Ectodermal cell (in vitro differentiated cells): ENCODE measurements at regions not wholly inside any gene's neighbourhood (a gene's known extent, or its start where the extent isn't known, plus 50 kb on each side); places are given as distances from the start of the nearest gene placed in this dataset.

Experiments used
- H3K27ac ChIP-seq: 2 replicates; pipeline ENCODE4 v1.7.0; 2013; ENCODE audit warnings: mild to moderate bottlenecking, low read depth, low read length; ENCODE audit not compliant: insufficient read depth, poor library complexity, severe bottlenecking
- H3K27me3 ChIP-seq: 2 replicates; pipeline ENCODE4 v1.7.0; 2013; ENCODE audit warnings: mild to moderate bottlenecking, low read length; ENCODE audit not compliant: insufficient read depth, control insufficient read depth, poor library complexity, severe bottlenecking
- H3K36me3 ChIP-seq: one replicate; pipeline ENCODE4 v1.7.0; 2013; ENCODE audit warnings: low read length; ENCODE audit not compliant: control insufficient read depth, insufficient read depth
- H3K4me1 ChIP-seq: one replicate; pipeline ENCODE4 v1.7.0; 2013; ENCODE audit warnings: low read length; ENCODE audit not compliant: control insufficient read depth, insufficient read depth
- H3K4me3 ChIP-seq: 2 replicates; pipeline ENCODE4 v1.7.0; 2013; ENCODE audit warnings: low read depth, low read length, control low read depth; ENCODE audit not compliant: insufficient read depth
- H3K9me3 ChIP-seq: 2 replicates; pipeline ENCODE4 v1.7.0; 2013; ENCODE audit warnings: mild to moderate bottlenecking, low read length, moderate library complexity; ENCODE audit not compliant: control insufficient read depth
- WGBS, 2 experiments: methylation state at CpG; one replicate each; pipeline ENCODE4 v1.1.7; 2013; ENCODE audit warnings: missing lambda C conversion rate in 2 of 2; 5-methylcytosine and 5-hydroxymethylcytosine counted together

DNA sequence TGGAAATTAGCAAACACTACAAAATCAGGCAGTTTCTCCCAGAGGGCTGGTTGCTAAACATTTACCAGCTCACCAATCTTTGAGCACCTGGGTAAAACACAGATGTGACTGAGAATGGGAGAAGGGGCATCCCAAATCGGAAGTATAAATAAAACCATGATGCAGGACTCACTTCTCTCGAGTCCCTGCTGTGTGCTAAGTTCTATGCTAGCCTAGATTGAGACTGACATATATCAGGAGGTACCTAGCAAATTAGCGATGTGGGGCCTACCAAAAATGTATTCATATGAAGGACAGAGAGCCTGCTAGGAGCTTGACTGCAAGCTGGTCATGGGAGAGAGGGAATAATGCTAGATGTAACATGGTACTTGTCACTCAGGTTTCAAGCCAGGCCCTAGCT, 171.9 kb upstream of the PGRMC2 start:
- Histone ChIP-seq H3K36me3 (no peaks in the 10 kb centered on the region), H3K4me3 (no peak overlapping the region), H3K9me3 (no peaks in the 10 kb centered on the region), H3K27me3 (peaks cover 9% of the 10 kb centered on the region), H3K27ac (no peak overlapping the region), H3K4me1 (peaks cover 11% of the 10 kb centered on the region)
- 79 to 81% methylated on average over 3 of the region's 3 CpGs for WGBS, 2 experiments

DNA sequence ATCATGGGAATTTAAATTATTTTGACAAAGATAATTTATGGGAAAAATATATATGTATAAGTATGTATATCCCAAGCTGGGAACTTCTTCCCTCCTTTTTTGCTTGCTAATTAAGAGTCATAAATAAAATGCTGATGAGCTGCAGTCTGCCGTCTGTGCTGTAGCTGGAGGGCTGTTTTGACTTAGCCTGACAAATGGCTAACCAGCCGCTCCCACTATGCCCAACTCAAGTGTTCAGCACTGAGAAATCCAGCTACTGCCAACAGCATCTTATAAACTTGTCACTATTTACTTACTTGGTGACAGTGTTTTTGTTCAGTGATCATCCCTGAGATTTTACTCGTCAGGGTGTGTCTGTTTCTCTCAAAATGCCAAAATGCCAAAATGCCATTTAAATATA, 171.2 kb upstream of the PGRMC2 start:
- H3K27me3 ChIP-seq: peaks cover 9% of the 10 kb centered on the region
- H3K4me3 ChIP-seq: no peak overlapping the region
- H3K4me1 ChIP-seq: peaks cover 11% of the 10 kb centered on the region
- H3K9me3 ChIP-seq: no peaks in the 10 kb centered on the region
- H3K36me3 ChIP-seq: no peaks in the 10 kb centered on the region
- no peak overlapping the region for H3K27ac ChIP-seq
- WGBS, 2 experiments: 94 to 98% methylated on average over 3 of the region's 3 CpGs

- Histone ChIP-seq H3K36me3 (no peaks in the 10 kb centered on the region), H3K4me3 (no peak overlapping the region), H3K27me3 (peaks cover 9% of the 10 kb centered on the region), H3K9me3 (no peaks in the 10 kb centered on the region), H3K4me1 (peaks cover 11% of the 10 kb centered on the region), H3K27ac (no peak overlapping the region)
- WGBS, 2 experiments: 92 to 100% methylated on average over 1 to 2 of the region's 2 CpGs
These were observed 170.1 kb upstream of the PGRMC2 start for GRCh38 chr4:128457726-128458125.

DNA sequence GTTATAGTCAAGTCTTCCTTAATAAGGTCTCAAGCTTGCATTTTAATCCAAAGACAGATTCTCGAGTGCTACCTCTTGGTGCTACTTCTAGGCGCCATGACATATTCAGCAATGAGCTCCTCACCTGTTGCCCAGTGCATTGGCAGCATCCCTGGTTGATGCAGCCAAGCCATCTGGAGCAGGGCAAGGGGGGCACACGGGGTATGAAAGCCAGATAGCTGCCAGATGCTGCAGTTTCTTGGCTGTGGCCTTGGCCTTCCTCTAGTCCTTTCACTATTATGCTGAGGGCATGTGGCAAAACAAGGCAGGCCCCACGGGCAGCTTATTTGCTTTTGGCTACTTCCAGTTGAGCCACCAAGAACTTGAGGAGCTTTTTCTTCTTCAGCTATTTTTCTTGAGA, 168.6 kb upstream of the PGRMC2 start:
- WGBS, 2 experiments: 89 to 91% methylated on average over 4 of the region's 4 CpGs
- H3K27me3 ChIP-seq: peaks cover 9% of the 10 kb centered on the region
- no peaks in the 10 kb centered on the region for H3K36me3 ChIP-seq
- H3K9me3 ChIP-seq: no peaks in the 10 kb centered on the region
- H3K4me1 ChIP-seq: peaks cover 2% of the 10 kb centered on the region
- H3K4me3 ChIP-seq: no peak overlapping the region
- no peak overlapping the region for H3K27ac ChIP-seq

GRCh38 chr4:128455480-128455879, 167.9 kb upstream of the PGRMC2 start:
- 89 to 97% methylated on average over 1 of the region's 1 CpG for WGBS, 2 experiments
- H3K27me3 ChIP-seq: peaks cover 9% of the 10 kb centered on the region
- H3K36me3 ChIP-seq: no peaks in the 10 kb centered on the region
- no peaks in the 10 kb centered on the region for H3K4me1 ChIP-seq
- H3K9me3 ChIP-seq: no peaks in the 10 kb centered on the region
- H3K4me3 ChIP-seq: no peak overlapping the region
- H3K27ac ChIP-seq: no peak overlapping the region

GRCh38 chr4:128454881-128455280, 167.3 kb upstream of the PGRMC2 start:
- H3K9me3 ChIP-seq: no peaks in the 10 kb centered on the region
- peaks cover 6% of the 10 kb centered on the region for H3K27me3 ChIP-seq
- no peaks in the 10 kb centered on the region for H3K36me3 ChIP-seq
- 95% methylated on average over 4 of the region's 4 CpGs for WGBS, 2 experiments
- H3K27ac ChIP-seq: no peak overlapping the region
- no peak overlapping the region for H3K4me3 ChIP-seq
- no peaks in the 10 kb centered on the region for H3K4me1 ChIP-seq

DNA sequence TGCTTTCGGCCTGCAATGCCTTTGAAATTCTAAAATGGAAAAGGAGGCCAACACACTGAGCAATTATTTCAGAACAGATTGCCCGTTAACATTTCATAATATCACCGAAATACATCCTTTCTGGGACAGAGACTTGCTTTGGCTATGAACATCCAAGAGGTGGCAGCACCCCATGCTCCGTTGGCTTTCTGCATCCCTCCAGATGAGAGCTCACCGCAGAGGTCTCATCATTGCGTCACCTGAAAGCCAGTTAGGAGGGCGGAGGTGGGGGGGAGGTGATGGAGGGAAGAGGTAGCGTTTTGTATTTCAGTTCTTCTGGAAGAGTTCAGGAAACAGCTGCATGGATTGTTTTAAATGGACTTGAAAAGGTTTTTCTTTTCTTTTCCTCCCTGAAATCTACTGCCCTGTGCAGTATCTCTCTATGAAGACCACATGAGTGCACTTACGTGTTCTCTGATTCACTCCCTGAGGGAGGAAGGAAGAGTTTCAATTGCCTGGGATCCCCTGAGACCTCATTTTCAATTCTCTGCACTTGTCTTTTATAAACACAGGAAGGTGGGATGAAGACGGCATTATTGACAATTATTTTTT, 166.8 kb upstream of the PGRMC2 start:
- H3K27me3 ChIP-seq: peaks cover under 1% of the 10 kb centered on the region
- no peaks in the 10 kb centered on the region for H3K9me3 ChIP-seq
- no peaks in the 10 kb centered on the region for H3K36me3 ChIP-seq
- H3K27ac ChIP-seq: no peak overlapping the region
- no peak overlapping the region for H3K4me3 ChIP-seq
- 36 to 41% methylated on average over 10 of the region's 10 CpGs for WGBS, 2 experiments
- no peaks in the 10 kb centered on the region for H3K4me1 ChIP-seq

- Histone ChIP-seq H3K4me1 (no peaks in the 10 kb centered on the region), H3K36me3 (no peaks in the 10 kb centered on the region), H3K4me3 (no peak overlapping the region), H3K27ac (no peak overlapping the region), H3K9me3 (no peaks in the 10 kb centered on the region), H3K27me3 (no peaks in the 10 kb centered on the region)
- 91 to 94% methylated on average over 2 of the region's 3 CpGs for WGBS, 2 experiments
These were observed 164.8 kb upstream of the PGRMC2 start for GRCh38 chr4:128452415-128452814.

DNA sequence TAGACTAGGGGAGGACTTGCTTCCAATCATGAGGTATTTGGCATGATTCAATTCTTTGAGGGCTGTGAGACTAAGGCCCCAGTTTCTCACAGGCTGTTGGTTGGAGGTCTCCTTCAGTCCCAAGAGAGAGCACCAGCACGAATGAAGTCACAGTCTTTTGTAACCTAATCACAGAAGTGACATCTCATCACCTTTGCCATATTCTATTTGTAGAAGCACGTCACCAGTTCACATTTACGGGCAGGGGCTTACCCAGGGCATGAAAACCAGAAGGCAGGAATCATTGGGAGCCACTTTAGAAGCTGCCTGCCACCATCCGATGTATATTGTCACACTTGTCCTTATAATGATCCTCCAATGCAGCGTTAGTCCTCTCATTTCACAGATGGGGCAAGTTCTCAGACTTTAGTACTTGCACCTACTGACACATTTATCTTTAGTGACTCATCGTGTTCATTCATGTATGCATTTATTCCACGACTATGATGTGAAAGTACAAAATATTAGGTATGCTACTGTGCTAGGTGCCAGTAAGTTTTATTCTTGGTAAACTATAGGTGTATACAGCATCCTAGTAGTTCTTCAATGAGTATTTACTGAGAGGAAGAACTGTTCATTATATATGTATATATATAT, 163.8 kb upstream of the PGRMC2 start:
- no peak overlapping the region for H3K4me3 ChIP-seq
- H3K4me1 ChIP-seq: no peaks in the 10 kb centered on the region
- WGBS, 2 experiments: 88 to 93% methylated on average over 7 of the region's 7 CpGs
- no peaks in the 10 kb centered on the region for H3K9me3 ChIP-seq
- H3K27ac ChIP-seq: no peak overlapping the region
- no peaks in the 10 kb centered on the region for H3K36me3 ChIP-seq
- no peaks in the 10 kb centered on the region for H3K27me3 ChIP-seq

DNA sequence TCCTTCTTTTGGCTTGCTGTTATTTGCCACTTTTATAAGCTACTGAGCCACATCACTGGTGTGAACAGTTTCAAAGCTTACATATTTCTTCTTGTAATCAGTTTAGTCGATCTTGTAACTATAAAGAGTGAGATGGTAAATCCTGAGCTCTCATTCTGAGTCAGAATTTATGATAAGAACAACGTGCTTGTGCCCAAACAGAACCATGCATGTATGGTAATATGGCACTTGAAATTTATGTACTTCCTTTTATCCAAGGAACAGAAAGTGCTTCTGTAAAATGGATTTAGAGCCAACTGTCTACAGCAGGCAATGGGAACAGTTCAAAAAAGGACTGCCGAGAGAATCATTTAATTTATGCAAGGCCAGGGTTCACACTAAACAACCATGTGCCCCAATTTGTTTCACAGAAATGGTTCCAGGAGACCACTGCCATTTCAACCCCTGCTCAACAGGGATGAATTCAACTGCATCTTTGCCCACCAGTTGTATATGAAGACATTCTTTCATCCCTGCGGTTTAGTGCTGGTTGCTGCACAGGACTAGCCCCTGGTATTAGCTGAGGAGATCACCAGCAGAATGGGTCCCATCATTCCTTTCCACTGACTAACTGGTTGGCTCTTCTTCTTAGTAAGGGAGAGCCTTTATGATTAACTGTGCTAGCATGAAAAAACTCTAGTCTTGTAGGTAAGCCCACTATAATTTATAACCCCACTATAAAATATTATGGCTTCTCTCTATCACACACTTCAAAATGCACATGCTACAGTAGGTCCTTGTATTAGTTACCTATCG, 162.9 kb upstream of the PGRMC2 start:
- WGBS, 2 experiments: 93% methylated on average over 5 of the region's 5 CpGs
- H3K4me3 ChIP-seq: no peak overlapping the region
- H3K9me3 ChIP-seq: no peaks in the 10 kb centered on the region
- H3K36me3 ChIP-seq: no peaks in the 10 kb centered on the region
- H3K27me3 ChIP-seq: no peaks in the 10 kb centered on the region
- H3K4me1 ChIP-seq: no peaks in the 10 kb centered on the region
- no peak overlapping the region for H3K27ac ChIP-seq
